ENCODE measurements at regions not wholly inside any gene's neighbourhood (a gene's known extent, or its start where the extent isn't known, plus 50 kb on each side); places are given as distances from the start of the nearest gene placed in this dataset.

GRCh38 chr14:97159124-97159523 is 361.9 kb downstream of the VRK1 start:
- Histone ChIP-seq H3K9ac (replicated peaks; ENCODE audit: extremely low read depth, insufficient read depth, low read length) (no peak overlapping the region), H3K79me2 (ENCODE audit: control insufficient read depth, insufficient read depth, low read length) (no peaks in the 10 kb centered on the region), H3K9me1 (replicated peaks; ENCODE audit: control insufficient read depth, extremely low read depth, insufficient read depth, low read length) (no peaks in the 10 kb centered on the region), H3K27me3 (ENCODE audit: control insufficient read depth in 2 of 2, insufficient read depth in 2 of 2, low read length in 2 of 2) (no peaks in the 10 kb centered on the region), H3K4me2 (ENCODE audit: insufficient read depth, low read length) (no peak overlapping the region), H2AFZ (ENCODE audit: low read depth, low read length) (no peak overlapping the region), H3K27ac (ENCODE audit: insufficient read depth, low read depth, low read length) (no peak overlapping the region), H3K4me1 (ENCODE audit: control insufficient read depth, extremely low read depth, insufficient read depth, low read length) (no peaks in the 10 kb centered on the region), H3K4me3 (replicated peaks in 1 of 3; ENCODE audit: insufficient read depth in 1 of 3, low read depth in 1 of 3, low read length in 3 of 3) (no peak overlapping the region), H3K9me3 (replicated peaks; ENCODE audit: control insufficient read depth, insufficient read depth, low read length) (peaks cover 4% of the 10 kb centered on the region), H3K36me3 (ENCODE audit: control insufficient read depth in 2 of 2, extremely low read depth in 1 of 2, insufficient read depth in 2 of 2, low read length in 2 of 2) (no peaks in the 10 kb centered on the region), H4K20me1 (replicated peaks; ENCODE audit: control insufficient read depth, extremely low read depth, insufficient read depth, low read length) (no peaks in the 10 kb centered on the region)
- POLR2A ChIA-PET: no interaction called here
- dilution Hi-C loops (cut with MboI; ENCODE audit: extremely low pct_ligation_motif_present, low sequenced_read_pairs): no loop called here
- DNase-seq (ENCODE audit: low read depth, low spot score) (no peak), FAIRE-seq (no peak)
- no TSS peak for BruUV-seq (replicated peaks)
- TF ChIP-seq FOS (IDR thresholded peaks at IDR 0.05; ENCODE audit: borderline replicate concordance, insufficient read depth, low read length): no peak
- intact Hi-C loops (cut with micrococcal nuclease): no loop called here
- CTCF ChIA-PET: no interaction called here

GRCh38 chr14:97162621-97163020 is 365.4 kb downstream of the VRK1 start:
- Histone ChIP-seq H2AFZ (ENCODE audit: low read depth, low read length) (no peak overlapping the region), H3K4me1 (ENCODE audit: control insufficient read depth, extremely low read depth, insufficient read depth, low read length) (no peaks in the 10 kb centered on the region), H3K4me3 (replicated peaks in 1 of 3; ENCODE audit: insufficient read depth in 1 of 3, low read depth in 1 of 3, low read length in 3 of 3) (no peak overlapping the region), H3K9me1 (replicated peaks; ENCODE audit: control insufficient read depth, extremely low read depth, insufficient read depth, low read length) (no peaks in the 10 kb centered on the region), H3K9ac (replicated peaks; ENCODE audit: extremely low read depth, insufficient read depth, low read length) (no peak overlapping the region), H3K4me2 (ENCODE audit: insufficient read depth, low read length) (no peak overlapping the region), H3K27ac (ENCODE audit: insufficient read depth, low read depth, low read length) (no peak overlapping the region), H4K20me1 (replicated peaks; ENCODE audit: control insufficient read depth, extremely low read depth, insufficient read depth, low read length) (no peaks in the 10 kb centered on the region), H3K9me3 (replicated peaks; ENCODE audit: control insufficient read depth, insufficient read depth, low read length) (peaks cover 2% of the 10 kb centered on the region), H3K36me3 (ENCODE audit: control insufficient read depth in 2 of 2, extremely low read depth in 1 of 2, insufficient read depth in 2 of 2, low read length in 2 of 2) (no peaks in the 10 kb centered on the region), H3K27me3 (ENCODE audit: control insufficient read depth in 2 of 2, insufficient read depth in 2 of 2, low read length in 2 of 2) (no peaks in the 10 kb centered on the region), H3K79me2 (ENCODE audit: control insufficient read depth, insufficient read depth, low read length) (no peaks in the 10 kb centered on the region)
- DNase-seq (ENCODE audit: low read depth, low spot score): no peak
- dilution Hi-C loops (cut with MboI; ENCODE audit: extremely low pct_ligation_motif_present, low sequenced_read_pairs): no loop called here
- POLR2A ChIA-PET: no interaction called here
- intact Hi-C loops (cut with micrococcal nuclease): no loop called here
- FAIRE-seq: no peak
- BruUV-seq (replicated peaks): no TSS peak
- CTCF ChIA-PET: no interaction called here
- no peak for TF ChIP-seq MYC (IDR thresholded peaks at IDR 0.05; ENCODE audit: low read depth, low read length)
- no peak for TF ChIP-seq EZH2 (IDR thresholded peaks at IDR 0.05; ENCODE audit: borderline replicate concordance, low read depth, low read length, severe bottlenecking)
